HG03521 (cell line): ENCODE measurements at regions not wholly inside any gene's neighbourhood (a gene's known extent, or its start where the extent isn't known, plus 50 kb on each side); places are given as distances from the start of the nearest gene placed in this dataset.
"Not testable (repeated sequence)": the region's sequence is repeated elsewhere in the genome, so short reads cannot be mapped to it uniquely, and the experiment has no call there.

Experiments used
- ATAC-seq: cut with Tn5 transposase; IDR thresholded peaks from one replicate; pipeline ENCODE4 v1.9.1; 2021; ENCODE audit warnings: mild to moderate bottlenecking, moderate library complexity; ENCODE audit not compliant: unreplicated experiment

DNA sequence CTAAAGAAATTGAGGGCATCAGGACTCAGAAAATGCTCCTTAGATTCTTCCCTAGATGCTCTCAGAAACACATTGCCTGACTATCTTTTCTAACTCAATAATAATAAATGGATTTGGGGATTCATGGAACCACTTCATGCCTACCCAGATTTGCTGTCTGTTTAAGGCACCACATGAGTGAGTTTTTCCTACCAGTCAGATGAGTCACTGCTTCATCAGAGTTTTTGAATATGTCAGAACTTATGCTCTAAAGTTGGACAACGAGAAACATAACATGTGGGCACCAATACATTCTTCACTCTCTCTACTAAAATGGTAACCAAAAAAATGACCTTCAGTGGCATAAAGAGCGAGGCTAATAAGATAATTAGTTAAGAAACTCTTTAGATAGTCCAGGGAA is 1135.1 kb downstream of the TUSC7 start:
- no peak for ATAC-seq

GRCh38 chr3:117846238-117846637 is 1136.7 kb downstream of the TUSC7 start:
- ATAC-seq = no peak

- no peak for ATAC-seq
These were observed 1139.0 kb downstream of the TUSC7 start for GRCh38 chr3:117848606-117849005.

DNA sequence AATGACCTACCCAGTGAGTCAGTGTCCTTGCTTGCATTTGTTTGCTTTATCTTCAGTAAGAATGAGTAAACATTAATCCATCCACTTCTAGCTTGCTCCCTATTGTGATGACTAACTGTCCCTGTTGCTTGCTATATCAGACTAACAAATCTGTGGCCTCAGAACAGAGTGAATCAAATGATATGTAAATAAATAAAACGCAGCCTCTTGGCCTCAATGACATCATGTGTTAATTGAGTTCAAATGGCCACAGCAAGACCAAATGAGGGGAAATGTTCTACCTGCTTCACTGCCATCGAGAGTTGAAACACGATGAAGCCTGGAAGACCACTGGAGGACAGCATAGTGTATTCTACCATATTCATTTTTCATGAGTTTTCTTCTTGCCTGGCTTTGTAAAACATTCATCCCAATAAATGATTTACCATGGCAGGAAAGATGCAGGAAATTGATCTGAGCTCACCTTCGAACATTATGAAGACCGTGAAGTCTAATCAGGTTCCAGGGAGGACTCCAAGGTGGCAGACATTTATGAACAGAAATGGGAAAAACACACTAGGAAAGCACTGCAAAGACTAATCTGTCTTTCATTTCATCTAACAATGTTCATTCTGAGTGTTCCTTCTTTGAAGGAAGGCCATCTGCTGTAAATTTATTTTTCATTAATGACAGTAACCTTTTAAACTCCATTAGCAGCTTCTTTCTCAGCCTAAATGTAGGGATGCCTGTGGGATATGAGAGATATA is 1144.5 kb downstream of the TUSC7 start:
- no peak for ATAC-seq

GRCh38 chr3:117856354-117856753 is 1146.8 kb downstream of the TUSC7 start:
- no peak for ATAC-seq

DNA sequence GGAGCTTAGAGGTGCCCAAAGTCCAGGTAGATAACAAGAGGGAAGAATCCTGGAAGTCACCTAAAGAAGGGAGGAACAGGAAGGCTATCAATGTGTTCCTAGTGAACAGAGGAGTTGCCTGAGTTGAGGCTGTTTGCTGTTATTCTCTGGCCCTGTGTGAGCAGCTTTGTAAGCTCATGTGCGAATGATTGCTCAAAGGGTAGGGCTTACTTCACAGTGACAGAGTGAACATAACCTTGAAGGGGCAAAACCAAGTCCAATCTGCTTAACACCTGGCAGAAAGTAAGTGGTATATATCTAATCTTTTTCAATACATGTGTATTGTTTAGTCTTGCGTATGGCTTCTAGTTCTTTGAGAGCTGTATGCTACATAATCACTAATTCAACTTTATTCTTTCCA is 1153.6 kb downstream of the TUSC7 start:
- ATAC-seq = no peak

GRCh38 chr3:117865338-117865737 is 1155.8 kb downstream of the TUSC7 start:
- ATAC-seq = no peak

GRCh38 chr3:117868766-117869165 is 1159.2 kb downstream of the TUSC7 start:
- no peak for ATAC-seq

GRCh38 chr3:117871934-117872333 is 1162.4 kb downstream of the TUSC7 start:
- ATAC-seq = no peak

DNA sequence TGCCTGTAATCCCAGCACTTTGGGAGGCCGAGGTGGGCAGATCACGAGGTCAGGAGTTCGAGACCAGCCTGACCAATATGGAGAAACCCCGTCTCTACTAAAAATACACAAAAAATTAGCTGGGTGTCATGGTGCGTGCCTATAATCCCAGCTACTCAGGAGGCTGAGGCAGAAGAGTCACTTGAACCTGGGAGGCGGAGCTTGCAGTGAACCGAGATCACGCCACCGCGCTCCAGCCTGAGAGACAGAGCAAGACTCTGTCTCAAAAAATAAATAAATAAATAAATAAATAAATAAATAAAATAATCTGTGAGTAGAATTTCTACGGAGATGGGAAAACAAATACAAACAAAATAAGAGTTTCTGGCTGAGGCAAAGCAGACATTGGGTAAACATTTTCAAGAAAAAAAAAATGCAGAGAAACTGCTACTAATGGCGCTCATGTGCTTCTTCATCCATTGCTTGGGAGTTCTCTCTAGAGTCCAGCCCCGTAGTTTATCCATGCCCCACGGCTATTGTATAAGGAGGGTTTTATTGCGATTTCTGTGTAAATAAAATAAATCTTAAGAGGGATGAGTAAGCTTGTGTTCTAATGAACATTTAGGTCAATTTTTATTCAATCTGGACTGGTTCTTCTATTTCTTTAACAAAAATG is 1161.9 kb downstream of the IGSF11 start:
- not testable (repeated sequence) for ATAC-seq

DNA sequence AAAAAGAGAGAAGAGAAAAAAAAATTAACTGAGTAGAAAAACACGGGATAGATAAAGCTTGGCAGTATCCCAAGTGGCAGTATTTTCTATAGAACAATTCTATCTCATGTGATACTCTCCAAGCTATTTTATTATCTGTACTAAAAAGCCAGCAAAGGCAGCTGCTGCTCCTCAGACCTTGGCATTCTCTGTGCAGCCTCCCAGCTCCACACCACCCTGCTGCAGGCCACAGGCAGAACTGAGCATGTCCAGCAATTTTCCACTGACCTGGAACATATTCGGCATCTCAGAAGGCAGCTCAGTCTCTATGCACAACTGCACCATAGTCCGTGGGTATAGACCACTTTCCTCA is 1161.4 kb downstream of the IGSF11 start:
- ATAC-seq = no peak

DNA sequence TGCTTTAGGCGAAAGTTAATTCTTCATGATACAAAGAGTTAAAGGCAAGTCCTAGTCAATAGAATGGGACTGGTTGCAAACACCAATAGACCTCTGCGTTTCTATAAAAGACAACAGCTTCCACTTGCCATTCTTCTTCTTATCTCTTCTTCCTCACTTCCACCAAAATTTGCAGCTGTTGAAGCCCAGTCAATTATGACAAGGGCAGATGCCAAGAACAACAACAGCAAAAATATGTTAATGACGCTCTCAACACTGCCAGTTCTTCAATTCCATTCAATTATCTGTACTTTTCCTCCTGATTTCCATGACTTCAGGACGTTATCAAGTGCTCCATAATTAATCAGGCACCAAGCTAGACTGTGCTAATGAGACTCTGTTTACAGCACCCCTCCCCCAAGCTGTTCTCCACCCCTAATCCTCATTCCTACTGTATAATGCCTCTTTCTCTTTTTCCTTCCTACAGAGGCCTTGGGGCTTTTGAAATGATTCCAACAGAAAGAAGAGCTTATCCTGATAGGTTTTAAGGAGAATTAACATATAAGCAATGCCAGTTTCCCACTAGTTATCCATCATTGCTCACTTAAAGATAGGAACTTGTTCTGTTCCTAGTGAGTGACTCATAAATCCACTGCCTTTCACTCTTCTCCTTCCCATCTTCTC is 1160.5 kb downstream of the IGSF11 start:
- no peak for ATAC-seq

- ATAC-seq = no peak
These were observed 1159.5 kb downstream of the IGSF11 start for GRCh38 chr3:117874904-117875874.

DNA sequence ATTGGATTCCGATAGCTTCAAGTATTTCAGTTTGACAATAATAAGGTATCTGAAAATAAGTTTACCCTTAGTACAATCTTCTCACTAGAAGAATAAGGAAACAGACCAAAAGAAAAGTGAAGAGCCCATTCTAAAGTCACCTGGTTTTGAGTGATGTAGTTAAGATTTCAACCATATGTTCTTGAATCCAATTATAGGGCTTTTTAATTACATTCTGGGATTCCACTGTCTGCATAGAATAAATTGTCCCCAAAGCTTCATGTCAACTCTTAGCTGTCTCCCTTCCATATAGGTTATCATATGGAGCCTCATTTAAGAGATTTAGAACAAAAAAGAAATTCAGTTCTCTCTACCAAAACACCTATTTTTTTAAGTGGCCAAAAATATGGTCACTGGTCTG is 1158.8 kb downstream of the IGSF11 start:
- ATAC-seq = no peak

- no peak for ATAC-seq
These were observed 1154.0 kb downstream of the IGSF11 start for GRCh38 chr3:117880638-117881037.

GRCh38 chr3:117881210-117881609 is 1153.4 kb downstream of the IGSF11 start:
- ATAC-seq = no peak

- ATAC-seq = no peak
These were observed 1149.6 kb downstream of the IGSF11 start for GRCh38 chr3:117885011-117885441.

DNA sequence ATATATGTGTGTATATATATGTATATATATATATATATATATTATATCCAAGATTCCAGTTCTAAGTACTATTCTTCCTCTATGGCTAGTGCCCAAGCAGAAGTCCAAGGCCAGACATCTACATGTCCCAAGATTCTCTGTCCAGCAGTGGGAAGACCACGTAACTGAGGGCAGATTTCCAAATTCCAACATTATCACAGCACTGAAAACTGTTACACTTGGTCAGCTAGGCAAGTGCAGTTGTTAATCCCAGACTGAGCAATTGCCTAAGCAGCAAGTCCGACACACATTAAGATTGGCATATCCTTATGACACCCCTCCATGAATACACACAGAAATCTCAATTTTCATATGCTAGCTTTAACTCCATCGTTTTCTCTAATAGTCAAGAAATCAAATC is 1148.5 kb downstream of the IGSF11 start:
- ATAC-seq = no peak

GRCh38 chr3:117887031-117887430 is 1147.6 kb downstream of the IGSF11 start:
- ATAC-seq = no peak

- no peak for ATAC-seq
These were observed 1146.7 kb downstream of the IGSF11 start for GRCh38 chr3:117887901-117888300.

DNA sequence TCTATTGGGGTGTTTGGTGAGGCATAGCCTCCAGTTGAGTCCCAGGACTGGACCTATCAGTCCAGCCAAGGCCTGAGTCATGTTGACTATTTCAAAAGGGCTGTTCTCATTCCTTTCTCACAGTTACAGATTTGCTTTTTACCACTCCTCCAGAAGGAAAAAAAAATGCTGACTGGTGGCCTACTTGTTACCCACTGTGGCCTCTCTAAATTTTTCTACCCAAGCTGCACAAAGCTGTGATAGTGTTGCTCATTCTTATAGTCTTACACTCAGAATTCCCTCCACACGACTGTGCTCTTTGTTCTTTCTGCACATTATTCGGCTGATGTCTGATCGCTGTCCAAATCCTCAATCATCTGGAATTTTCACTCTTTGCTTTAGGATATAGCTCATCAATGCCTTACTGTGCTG is 1142.2 kb downstream of the IGSF11 start:
- ATAC-seq = no peak
